Frontal cortex (tissue), 4 donors: ENCODE measurements at regions not wholly inside any gene's neighbourhood (a gene's known extent, or its start where the extent isn't known, plus 50 kb on each side); places are given as distances from the start of the nearest gene placed in this dataset. TPM values are rescaled to one million over a fixed set of nuclear protein-coding genes. Genes with fewer than 3 reads are reported as not detected.

Experiments used
- DNase-seq, 2 donors: peaks; one replicate each; pipeline ENCODE4 v3.0.0; 2012; ENCODE audit warnings: low spot score in 2 of 2
- FAIRE-seq: peaks from 2 replicates; lab custom pipeline; 2012; peaks lifted over from hg19 to GRCh38; lab: Jason Lieb, UNC
- small RNA-seq: library from RNA; depleted of rRNA; stranded (forward); fragments of <200 nt; gene quantifications from one replicate; pipeline ENCODE3, GENCODE V24; 2014
- donor health status: control.
- donor health status: control.
- donor health status: control.

DNA sequence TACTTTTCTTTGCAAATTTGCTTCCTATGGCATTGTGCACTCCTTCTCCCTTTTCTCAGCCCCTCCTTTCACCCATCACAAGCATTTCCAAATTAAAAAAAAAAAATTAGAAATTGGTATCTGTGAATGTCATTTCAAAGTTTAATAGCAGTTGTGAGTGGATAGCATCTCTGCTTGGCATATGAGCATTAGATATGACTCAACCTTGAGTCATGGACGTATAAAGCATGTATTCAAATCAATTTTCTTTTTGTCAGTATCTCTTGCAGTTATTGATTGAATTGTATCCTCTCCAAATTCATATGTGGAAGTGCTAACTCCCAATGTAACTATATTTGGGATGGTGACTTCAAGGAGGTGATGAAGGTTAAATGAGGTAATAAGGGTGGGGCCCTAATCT lies 60.1 kb upstream of the MAP3K7 start:
- no peak for FAIRE-seq

DNA sequence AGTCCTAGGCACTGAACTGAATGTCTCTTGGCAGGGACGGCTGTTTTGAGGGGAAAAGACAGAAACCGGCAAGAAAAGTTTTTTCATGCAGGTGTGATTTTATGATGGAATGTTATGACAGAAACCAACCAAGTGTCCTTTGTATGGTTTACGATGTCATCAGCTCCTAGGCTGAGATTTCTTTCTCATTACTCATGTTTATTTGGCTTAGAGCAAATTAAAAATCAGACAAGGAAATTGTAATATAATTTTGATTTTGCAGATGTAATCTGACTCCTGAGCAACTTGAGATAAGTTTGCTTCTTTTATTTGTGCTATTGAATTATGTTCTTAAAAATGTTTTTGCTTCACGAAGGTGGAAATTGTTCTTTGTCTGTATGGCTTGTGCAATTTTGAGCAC lies 58.8 kb upstream of the MAP3K7 start:
- DNase-seq (no peak), FAIRE-seq (no peak)

More for the DNA sequence above, 60.1 kb upstream of the MAP3K7 start:
- DNase-seq = no peak

DNA sequence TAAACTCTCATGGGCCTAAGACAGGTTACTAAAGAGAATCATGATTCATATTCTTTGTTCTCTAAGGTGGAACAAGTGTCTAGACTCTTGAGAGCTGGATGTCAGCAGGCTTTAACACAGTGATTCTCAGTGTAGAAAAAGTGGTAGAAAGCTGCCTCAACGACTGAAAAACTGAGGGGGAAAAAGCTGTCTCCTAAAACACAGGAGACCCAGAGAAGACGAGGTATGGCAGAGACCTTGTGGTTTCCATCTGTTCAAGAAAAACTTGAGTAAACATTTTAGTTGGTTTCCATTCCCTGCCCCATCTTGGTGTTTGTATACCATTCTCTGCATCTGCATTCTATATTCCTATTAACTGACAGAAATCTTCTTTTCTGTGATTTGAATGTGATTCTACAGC lies 57.6 kb upstream of the MAP3K7 start:
- DNase-seq (no peak), FAIRE-seq (no peak)

DNA sequence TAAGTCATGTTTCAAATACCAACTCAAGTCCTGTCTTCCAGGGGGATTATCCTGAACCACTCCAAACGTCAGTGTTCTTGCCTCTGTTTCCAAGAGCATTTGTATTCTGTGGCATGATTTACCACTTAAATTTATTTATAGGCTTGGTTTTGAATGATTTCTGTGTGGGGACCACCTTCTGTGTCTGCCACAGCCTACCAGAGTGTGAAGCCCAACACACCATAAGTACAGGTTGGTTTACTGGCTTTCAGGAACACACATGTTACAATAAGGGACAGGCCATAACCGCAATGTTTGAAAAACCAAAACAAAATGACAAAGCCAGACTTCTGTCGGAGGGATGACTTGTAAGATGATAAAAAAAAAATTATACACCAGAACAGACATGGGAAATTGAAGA lies 56.5 kb upstream of the MAP3K7 start:
- FAIRE-seq (no peak), DNase-seq (no peak)

DNA sequence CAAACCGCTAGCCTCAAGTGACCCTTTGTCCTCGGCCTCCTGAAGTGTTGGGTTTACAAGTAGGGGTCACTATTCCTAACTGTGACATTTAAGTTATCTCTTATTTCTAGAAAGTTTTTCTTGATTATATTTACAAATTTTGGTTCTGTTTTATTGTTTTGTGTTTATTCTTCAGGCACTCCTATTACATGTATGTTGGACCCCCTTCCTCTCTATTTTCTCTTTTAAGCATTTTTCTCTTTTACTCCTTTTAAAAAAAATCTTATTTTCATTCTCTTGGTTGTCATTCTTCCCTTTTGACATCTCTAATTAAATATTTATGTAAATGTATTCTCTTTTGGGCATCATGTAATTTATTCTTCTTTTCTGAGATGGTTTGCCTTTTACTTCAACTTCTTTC lies 50.4 kb upstream of the MAP3K7 start:
- no peak for DNase-seq
- FAIRE-seq = no peak

Small RNA genes lying in the stretch of these regions (small RNA-seq; reads per million reads assigned to genes)
- gene MIR4643 (not detected), gene MTATP6P25 (not detected), gene MTCO1P56 (not detected), gene MTND4LP19 (not detected), gene RF00012 (not detected), gene RN7SL415P (not detected)
